ENCODE measurements at regions not wholly inside any gene's neighbourhood (a gene's known extent, or its start where the extent isn't known, plus 50 kb on each side); places are given as distances from the start of the nearest gene placed in this dataset.

GRCh38 chr3:190774633-190775032 lies 87.9 kb downstream of the GMNC start:
- TF ChIP-seq CTCF (IDR thresholded peaks at IDR 0.05; ENCODE audit: control extremely low read depth, extremely low read depth): no peak
- no peaks in the 10 kb centered on the region for H3K36me3 ChIP-seq (ENCODE audit: control insufficient read depth in 4 of 4, insufficient read depth in 4 of 4, low read length in 4 of 4)
- peaks cover 0 to 5% (median 0%) of the 10 kb centered on the region in 4 donors for H3K9me3 ChIP-seq (ENCODE audit: control insufficient read depth in 4 of 4, insufficient read depth in 3 of 4, low read length in 3 of 4)
- H3K4me1 ChIP-seq (ENCODE audit: control insufficient read depth in 5 of 5, insufficient read depth in 5 of 5, low read length in 5 of 5): no peaks in the 10 kb centered on the region
- DNase-seq (no peak), ATAC-seq (ENCODE audit: insufficient read depth, low FRiP score) (no peak)
- H3K27me3 ChIP-seq (ENCODE audit: control insufficient read depth in 3 of 3, insufficient read depth in 3 of 3, low read length in 2 of 3): no peaks in the 10 kb centered on the region
- H3K27ac ChIP-seq (ENCODE audit: low read depth in 1 of 2, low read length in 1 of 2): peak overlapping the region in 1 of 2 donors; percentile 75
- no peak overlapping the region for H3K4me3 ChIP-seq
- H3K9ac ChIP-seq (ENCODE audit: insufficient read depth in 1 of 2, low read length in 2 of 2): no peak overlapping the region

DNA sequence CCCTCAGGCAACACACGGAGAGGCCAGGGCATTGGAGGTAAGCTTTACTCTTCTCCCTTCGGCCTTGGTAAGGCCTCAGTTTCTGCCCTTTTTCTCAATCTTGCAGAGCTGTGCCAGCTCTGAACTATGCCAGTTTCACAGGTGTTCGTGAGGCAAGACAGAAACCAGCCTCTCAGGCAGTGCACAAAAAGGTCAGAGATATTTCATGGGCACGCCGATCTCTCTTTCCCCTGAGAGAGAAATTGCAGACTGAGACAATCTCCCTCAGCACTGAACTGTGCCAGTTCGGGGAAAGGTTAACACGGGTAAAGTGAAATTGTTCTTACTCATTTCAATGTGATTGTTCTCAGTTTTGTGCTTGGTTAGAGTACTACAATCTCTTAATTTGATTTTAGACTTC lies 88.5 kb downstream of the GMNC start:
- TF ChIP-seq CTCF (IDR thresholded peaks at IDR 0.05; ENCODE audit: control extremely low read depth, extremely low read depth): no peak
- H3K4me3 ChIP-seq: no peak overlapping the region
- 85 to 92% methylated on average over 7 of the region's 7 CpGs for WGBS, 2 donors

GRCh38 chr3:190772831-190773230 lies 89.7 kb downstream of the GMNC start:
- Histone ChIP-seq H3K9ac (ENCODE audit: insufficient read depth in 1 of 2, low read length in 2 of 2) (no peak overlapping the region), H3K4me3 (no peak overlapping the region), H3K9me3 (ENCODE audit: control insufficient read depth in 4 of 4, insufficient read depth in 3 of 4, low read length in 3 of 4) (peaks cover 0 to 5% (median 0%) of the 10 kb centered on the region in 4 donors), H3K36me3 (ENCODE audit: control insufficient read depth in 4 of 4, insufficient read depth in 4 of 4, low read length in 4 of 4) (no peaks in the 10 kb centered on the region), H3K27ac (ENCODE audit: low read depth in 1 of 2, low read length in 1 of 2) (no peak overlapping the region), H3K4me1 (ENCODE audit: control insufficient read depth in 5 of 5, insufficient read depth in 5 of 5, low read length in 5 of 5) (no peaks in the 10 kb centered on the region), H3K27me3 (ENCODE audit: control insufficient read depth in 3 of 3, insufficient read depth in 3 of 3, low read length in 2 of 3) (no peaks in the 10 kb centered on the region)
- TF ChIP-seq CTCF (IDR thresholded peaks at IDR 0.05; ENCODE audit: control extremely low read depth, extremely low read depth): no peak
- no peak for DNase-seq
- ATAC-seq (ENCODE audit: insufficient read depth, low FRiP score): no peak
- 91 to 96% methylated on average over 2 of the region's 2 CpGs for WGBS, 2 donors

More for the DNA sequence above, 88.5 kb downstream of the GMNC start:
- peaks cover 0 to 5% (median 0%) of the 10 kb centered on the region in 4 donors for H3K9me3 ChIP-seq (ENCODE audit: control insufficient read depth in 4 of 4, insufficient read depth in 3 of 4, low read length in 3 of 4)
- DNase-seq: no peak
- no peaks in the 10 kb centered on the region for H3K4me1 ChIP-seq (ENCODE audit: control insufficient read depth in 5 of 5, insufficient read depth in 5 of 5, low read length in 5 of 5)
- H3K9ac ChIP-seq (ENCODE audit: insufficient read depth in 1 of 2, low read length in 2 of 2): no peak overlapping the region
- H3K36me3 ChIP-seq (ENCODE audit: control insufficient read depth in 4 of 4, insufficient read depth in 4 of 4, low read length in 4 of 4): no peaks in the 10 kb centered on the region
- no peak for ATAC-seq (ENCODE audit: insufficient read depth, low FRiP score)
- H3K27me3 ChIP-seq (ENCODE audit: control insufficient read depth in 3 of 3, insufficient read depth in 3 of 3, low read length in 2 of 3): no peaks in the 10 kb centered on the region
- H3K27ac ChIP-seq (ENCODE audit: low read depth in 1 of 2, low read length in 1 of 2): peak overlapping the region in 1 of 2 donors; percentile 75

DNA sequence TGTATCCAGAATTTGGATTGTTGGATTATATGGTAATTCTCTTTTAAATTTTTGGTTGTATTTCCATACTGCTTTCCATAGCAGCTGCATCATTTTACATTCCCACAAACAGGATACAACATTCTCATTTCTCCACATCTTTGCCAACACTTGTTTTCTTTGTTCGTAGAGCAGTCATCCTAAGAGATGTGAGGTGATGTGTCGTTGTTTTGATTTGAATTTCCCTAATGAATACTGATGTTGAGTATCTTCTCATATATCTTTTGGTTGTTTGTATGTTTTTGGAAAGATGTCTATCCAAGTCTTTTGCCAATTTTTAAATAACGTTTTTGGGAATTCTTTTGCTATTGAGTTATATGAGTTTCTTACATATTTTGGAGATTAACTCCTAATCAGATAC lies 93.6 kb downstream of the GMNC start:
- Histone ChIP-seq H3K4me3 (no peak overlapping the region), H3K36me3 (ENCODE audit: control insufficient read depth in 4 of 4, insufficient read depth in 4 of 4, low read length in 4 of 4) (no peaks in the 10 kb centered on the region), H3K9me3 (ENCODE audit: control insufficient read depth in 4 of 4, insufficient read depth in 3 of 4, low read length in 3 of 4) (peaks cover 0 to 2% (median 0%) of the 10 kb centered on the region in 4 donors), H3K27me3 (ENCODE audit: control insufficient read depth in 3 of 3, insufficient read depth in 3 of 3, low read length in 2 of 3) (no peaks in the 10 kb centered on the region), H3K4me1 (ENCODE audit: control insufficient read depth in 5 of 5, insufficient read depth in 5 of 5, low read length in 5 of 5) (no peaks in the 10 kb centered on the region), H3K9ac (ENCODE audit: insufficient read depth in 1 of 2, low read length in 2 of 2) (no peak overlapping the region), H3K27ac (ENCODE audit: low read depth in 1 of 2, low read length in 1 of 2) (no peak overlapping the region)
- ATAC-seq (ENCODE audit: insufficient read depth, low FRiP score) (no peak), DNase-seq (peak in 2 of 3 donors; percentile 15 to 50)
- 76 to 90% methylated on average over 3 of the region's 3 CpGs for WGBS, 2 donors
- no peak for TF ChIP-seq CTCF (IDR thresholded peaks at IDR 0.05; ENCODE audit: control extremely low read depth, extremely low read depth)
